C4-2B (cell line): ENCODE measurements at regions not wholly inside any gene's neighbourhood (a gene's known extent, or its start where the extent isn't known, plus 50 kb on each side); places are given as distances from the start of the nearest gene placed in this dataset.

Source experiments
- ZFX ChIP-seq: fragments of 450-650 bp; IDR thresholded peaks from 2 replicates; pipeline ENCODE4 v1.6.1; 2017
- TF ChIP-seq, protein P1 (sequence below): fragments of 450-650 bp; conservative IDR thresholded peaks from 2 replicates; pipeline ENCODE4 v1.5.1; 2017; ENCODE audit warnings: mild to moderate bottlenecking

DNA sequence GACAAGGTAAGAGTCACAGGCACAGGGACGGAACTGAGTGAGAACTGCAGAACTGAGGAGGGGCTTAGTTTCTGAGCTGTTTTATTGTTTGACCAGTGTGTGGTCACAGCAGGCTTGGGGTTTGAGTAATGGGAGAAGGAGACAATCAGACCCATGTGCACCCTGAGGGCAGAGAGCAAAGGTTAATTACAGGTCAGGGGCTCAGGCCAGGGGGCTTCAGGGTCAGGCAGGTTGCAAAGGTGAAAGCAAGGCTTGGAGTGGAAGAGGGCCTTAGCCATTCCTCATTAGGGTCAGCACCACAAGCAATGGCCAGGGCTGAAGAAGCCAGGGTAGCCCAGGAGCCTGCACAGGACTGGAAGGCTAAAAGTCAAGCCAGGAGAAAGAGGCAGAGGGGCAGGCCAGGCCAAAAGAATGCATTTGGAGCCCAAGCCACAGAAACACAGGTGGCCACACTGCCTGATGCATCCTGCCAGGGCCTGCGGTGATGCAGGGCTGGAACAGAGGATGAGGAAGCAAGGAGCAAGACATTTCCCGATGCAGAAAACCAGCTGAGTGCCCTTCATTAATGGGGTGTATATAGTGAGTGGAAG, 209.8 kb upstream of the GYPC start:
- TF ChIP-seq, protein P1, sequence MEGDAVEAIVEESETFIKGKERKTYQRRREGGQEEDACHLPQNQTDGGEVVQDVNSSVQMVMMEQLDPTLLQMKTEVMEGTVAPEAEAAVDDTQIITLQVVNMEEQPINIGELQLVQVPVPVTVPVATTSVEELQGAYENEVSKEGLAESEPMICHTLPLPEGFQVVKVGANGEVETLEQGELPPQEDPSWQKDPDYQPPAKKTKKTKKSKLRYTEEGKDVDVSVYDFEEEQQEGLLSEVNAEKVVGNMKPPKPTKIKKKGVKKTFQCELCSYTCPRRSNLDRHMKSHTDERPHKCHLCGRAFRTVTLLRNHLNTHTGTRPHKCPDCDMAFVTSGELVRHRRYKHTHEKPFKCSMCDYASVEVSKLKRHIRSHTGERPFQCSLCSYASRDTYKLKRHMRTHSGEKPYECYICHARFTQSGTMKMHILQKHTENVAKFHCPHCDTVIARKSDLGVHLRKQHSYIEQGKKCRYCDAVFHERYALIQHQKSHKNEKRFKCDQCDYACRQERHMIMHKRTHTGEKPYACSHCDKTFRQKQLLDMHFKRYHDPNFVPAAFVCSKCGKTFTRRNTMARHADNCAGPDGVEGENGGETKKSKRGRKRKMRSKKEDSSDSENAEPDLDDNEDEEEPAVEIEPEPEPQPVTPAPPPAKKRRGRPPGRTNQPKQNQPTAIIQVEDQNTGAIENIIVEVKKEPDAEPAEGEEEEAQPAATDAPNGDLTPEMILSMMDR: no peak
- TF ChIP-seq ZFX: no peak
